HUES64 (cell line): ENCODE measurements at regions not wholly inside any gene's neighbourhood (a gene's known extent, or its start where the extent isn't known, plus 50 kb on each side); places are given as distances from the start of the nearest gene placed in this dataset.
A peak's percentile ranks its signal among the peaks of the same experiment; 100 is the strongest.

Experiments used
- H3K27ac ChIP-seq: 2 replicates; pipeline ENCODE4 v1.7.0; 2013; ENCODE audit warnings: low read depth, low read length, inconsistent platforms
- H3K27me3 ChIP-seq: 2 replicates; pipeline ENCODE4 v1.6.1; 2013; ENCODE audit warnings: mild to moderate bottlenecking, low read length; ENCODE audit not compliant: insufficient read depth
- H3K36me3 ChIP-seq: 2 replicates; pipeline ENCODE4 v1.6.1; 2013; ENCODE audit warnings: mild to moderate bottlenecking, low read length; ENCODE audit not compliant: insufficient read depth
- H3K4me1 ChIP-seq: 2 replicates; pipeline ENCODE4 v1.6.1; 2013; ENCODE audit warnings: mild to moderate bottlenecking, low read length, moderate library complexity; ENCODE audit not compliant: insufficient read depth
- H3K4me3 ChIP-seq: 2 replicates; pipeline ENCODE4 v1.5.1; 2013; ENCODE audit warnings: mild to moderate bottlenecking, low read length, moderate library complexity
- H3K9ac ChIP-seq: 2 replicates; pipeline ENCODE4 v1.6.1; 2013; ENCODE audit warnings: mild to moderate bottlenecking, low read depth, low read length
- H3K9me3 ChIP-seq: 2 replicates; pipeline ENCODE4 v1.6.1; 2013; ENCODE audit warnings: low read depth, low read length; ENCODE audit not compliant: insufficient read depth
- WGBS: fragments of 150-250, 120-280 bp; methylation state at CpG from one replicate; pipeline ENCODE4 v1.1.7; 2013; ENCODE audit warnings: missing lambda C conversion rate; 5-methylcytosine and 5-hydroxymethylcytosine counted together

DNA sequence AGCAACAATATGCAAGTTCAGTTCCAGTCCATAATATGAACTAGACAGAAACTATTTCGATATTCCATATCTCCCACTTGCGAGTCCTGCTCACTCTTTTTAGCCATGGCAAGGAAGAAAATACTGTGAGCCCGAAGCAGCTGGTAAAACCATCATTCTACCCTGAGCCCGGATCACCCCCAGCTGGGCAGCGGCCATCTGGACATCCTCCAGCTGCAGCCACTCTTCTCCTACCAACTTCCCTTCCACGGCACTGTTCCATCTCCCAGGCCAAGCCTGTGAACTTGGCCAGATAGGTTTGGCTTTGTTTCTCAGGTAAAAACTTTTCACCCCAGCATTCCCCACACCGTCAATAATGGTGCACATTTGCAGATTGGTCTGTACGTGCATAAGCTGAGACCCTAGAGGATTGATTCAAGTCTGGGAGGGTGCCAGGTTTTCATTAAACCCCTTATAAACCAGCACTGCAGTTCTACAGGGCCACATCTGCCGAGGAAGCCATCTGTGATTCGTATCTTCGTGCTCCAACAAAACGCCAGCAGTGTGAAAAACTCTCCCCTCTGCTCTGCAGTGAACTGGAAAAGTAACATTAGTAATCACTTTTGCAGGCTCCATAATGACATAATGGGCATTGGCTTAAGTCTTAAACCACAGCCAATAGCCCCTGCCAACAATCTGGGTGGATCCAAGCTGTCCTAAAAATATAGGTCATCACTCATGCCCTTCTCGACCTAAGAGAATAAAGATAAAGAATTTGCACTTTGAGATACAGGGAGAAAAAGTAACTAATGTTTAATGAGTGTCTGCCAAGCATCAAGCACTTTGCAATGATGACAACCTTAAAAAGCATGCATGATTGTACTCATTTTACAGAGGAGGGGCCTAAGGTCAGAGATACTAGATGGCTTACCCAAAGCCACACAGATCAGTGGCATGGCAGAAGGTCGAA lies 205.1 kb downstream of the PLPP3 start:
- no peak overlapping the region for H3K27ac ChIP-seq
- peaks cover 49% of the 10 kb centered on the region for H3K4me1 ChIP-seq
- no peak overlapping the region for H3K4me3 ChIP-seq
- WGBS = 92% methylated on average over 14 of the region's 14 CpGs
- H3K9me3 ChIP-seq = no peaks in the 10 kb centered on the region
- H3K9ac ChIP-seq = no peak overlapping the region
- H3K27me3 ChIP-seq = no peaks in the 10 kb centered on the region
- H3K36me3 ChIP-seq = no peaks in the 10 kb centered on the region

DNA sequence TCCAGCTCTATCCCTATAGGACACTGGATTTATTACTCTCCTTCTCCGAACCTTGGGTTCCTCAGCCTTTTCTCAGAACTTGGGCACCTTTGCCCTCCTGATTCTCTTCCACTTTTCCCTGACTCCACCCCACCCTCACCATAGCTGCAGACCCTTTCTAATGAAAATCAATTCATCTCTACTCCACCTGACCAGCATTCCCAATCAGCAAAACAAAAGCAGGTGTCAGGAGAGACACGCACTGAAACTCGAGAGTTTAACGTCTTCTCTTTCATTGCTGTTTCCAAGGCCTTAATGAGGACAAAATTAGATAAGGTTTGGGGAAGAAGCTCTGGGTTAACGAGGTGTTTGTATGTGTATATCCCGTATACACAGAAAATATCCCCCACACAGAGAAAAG lies 208.8 kb downstream of the PLPP3 start:
- H3K4me3 ChIP-seq = peak overlapping the region; percentile 2; the same call in 1 of the 2 replicates
- H3K9ac ChIP-seq = no peak overlapping the region
- H3K4me1 ChIP-seq = peaks cover 32% of the 10 kb centered on the region
- H3K27me3 ChIP-seq = no peaks in the 10 kb centered on the region
- no peaks in the 10 kb centered on the region for H3K9me3 ChIP-seq
- WGBS = 28% methylated on average over 4 of the region's 6 CpGs
- peak overlapping the region; percentile 48; the same call in 1 of the 2 replicates for H3K27ac ChIP-seq
- no peaks in the 10 kb centered on the region for H3K36me3 ChIP-seq

DNA sequence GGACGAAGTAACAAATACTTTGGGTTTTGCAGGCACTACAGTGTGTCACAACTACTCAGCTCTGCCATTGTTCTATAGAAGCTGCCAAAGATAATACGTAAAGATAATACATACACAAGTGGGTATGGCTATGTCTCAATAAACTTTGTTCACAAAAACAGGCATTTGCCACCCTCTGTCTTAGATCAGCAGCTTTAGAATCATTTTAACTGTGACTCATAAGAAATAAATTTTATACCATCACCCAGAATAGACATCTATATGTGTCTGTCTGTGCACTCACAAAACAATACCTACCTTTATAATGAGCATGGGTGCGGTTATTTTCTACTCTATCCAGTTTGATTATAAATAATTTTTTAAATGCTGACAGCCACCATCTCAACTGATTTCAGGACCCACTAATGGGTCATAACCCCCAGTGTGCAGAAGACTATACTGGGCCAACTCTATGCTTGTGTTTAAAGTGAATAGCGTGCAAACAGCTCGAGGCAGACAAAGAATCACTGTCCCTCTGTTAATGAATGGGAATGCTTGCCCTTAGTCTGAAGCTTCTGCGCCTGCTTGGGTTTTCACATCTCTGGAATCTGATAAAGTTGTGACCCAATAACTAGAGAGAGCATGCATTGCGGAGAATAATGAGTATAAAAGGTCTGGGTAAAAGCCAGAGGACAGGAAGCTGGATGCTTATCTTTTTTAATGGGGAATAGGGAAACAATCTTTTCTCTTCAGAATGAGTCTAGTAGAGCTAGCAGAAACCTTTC lies 216.2 kb downstream of the PLPP3 start:
- H3K36me3 ChIP-seq = no peaks in the 10 kb centered on the region
- H3K27me3 ChIP-seq = no peaks in the 10 kb centered on the region
- no peak overlapping the region for H3K4me3 ChIP-seq
- 95% methylated on average over 7 of the region's 7 CpGs for WGBS
- H3K4me1 ChIP-seq = no peaks in the 10 kb centered on the region
- H3K9me3 ChIP-seq = no peaks in the 10 kb centered on the region
- H3K9ac ChIP-seq = no peak overlapping the region
- H3K27ac ChIP-seq = no peak overlapping the region

DNA sequence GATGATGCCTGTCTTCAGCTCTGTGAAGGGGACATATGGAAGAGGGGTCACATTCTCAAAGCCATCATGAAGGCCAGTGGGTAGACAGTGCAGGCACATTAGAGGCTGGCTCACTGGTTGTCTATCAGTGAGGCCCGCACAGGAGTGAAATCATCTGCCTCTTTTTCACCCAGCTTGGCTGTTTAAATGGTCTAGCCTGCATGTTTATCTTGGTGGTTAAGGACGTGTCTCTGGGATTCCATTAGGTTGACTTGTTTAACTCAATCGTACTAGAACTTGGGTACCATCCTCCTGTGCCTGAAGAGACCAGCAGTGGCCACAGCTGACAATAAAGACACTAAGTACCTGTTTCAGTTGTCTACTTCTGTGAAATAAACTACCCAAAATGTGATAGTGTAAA lies 219.3 kb downstream of the PLPP3 start:
- H3K4me1 ChIP-seq = no peaks in the 10 kb centered on the region
- H3K27ac ChIP-seq = no peak overlapping the region
- no peaks in the 10 kb centered on the region for H3K9me3 ChIP-seq
- H3K36me3 ChIP-seq = no peaks in the 10 kb centered on the region
- H3K4me3 ChIP-seq = no peak overlapping the region
- 93% methylated on average over 3 of the region's 3 CpGs for WGBS
- no peak overlapping the region for H3K9ac ChIP-seq
- no peaks in the 10 kb centered on the region for H3K27me3 ChIP-seq

DNA sequence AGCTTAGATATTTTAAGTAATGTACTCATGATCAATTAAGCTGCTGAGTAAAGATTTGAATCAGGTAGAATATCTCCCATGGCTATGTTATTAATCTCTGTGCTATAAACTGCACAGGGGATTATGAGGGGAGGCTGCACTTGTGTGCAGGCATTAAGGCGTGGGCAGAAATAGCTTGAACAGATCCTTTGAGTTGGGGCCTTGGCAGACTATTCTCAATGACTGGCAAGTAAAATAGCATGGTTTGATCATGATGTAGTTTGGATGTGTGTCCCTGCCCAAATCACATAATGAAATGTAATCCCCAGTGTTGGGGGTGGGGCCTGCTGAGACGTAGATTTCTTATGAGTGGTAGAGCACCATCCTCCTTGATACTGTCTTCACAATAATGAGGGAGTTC lies 220.3 kb downstream of the PLPP3 start:
- Histone ChIP-seq H3K36me3 (no peaks in the 10 kb centered on the region), H3K9me3 (no peaks in the 10 kb centered on the region), H3K4me1 (no peaks in the 10 kb centered on the region), H3K27me3 (no peaks in the 10 kb centered on the region), H3K4me3 (no peak overlapping the region), H3K27ac (no peak overlapping the region), H3K9ac (no peak overlapping the region)
- WGBS = 93% methylated on average over 1 of the region's 2 CpGs

DNA sequence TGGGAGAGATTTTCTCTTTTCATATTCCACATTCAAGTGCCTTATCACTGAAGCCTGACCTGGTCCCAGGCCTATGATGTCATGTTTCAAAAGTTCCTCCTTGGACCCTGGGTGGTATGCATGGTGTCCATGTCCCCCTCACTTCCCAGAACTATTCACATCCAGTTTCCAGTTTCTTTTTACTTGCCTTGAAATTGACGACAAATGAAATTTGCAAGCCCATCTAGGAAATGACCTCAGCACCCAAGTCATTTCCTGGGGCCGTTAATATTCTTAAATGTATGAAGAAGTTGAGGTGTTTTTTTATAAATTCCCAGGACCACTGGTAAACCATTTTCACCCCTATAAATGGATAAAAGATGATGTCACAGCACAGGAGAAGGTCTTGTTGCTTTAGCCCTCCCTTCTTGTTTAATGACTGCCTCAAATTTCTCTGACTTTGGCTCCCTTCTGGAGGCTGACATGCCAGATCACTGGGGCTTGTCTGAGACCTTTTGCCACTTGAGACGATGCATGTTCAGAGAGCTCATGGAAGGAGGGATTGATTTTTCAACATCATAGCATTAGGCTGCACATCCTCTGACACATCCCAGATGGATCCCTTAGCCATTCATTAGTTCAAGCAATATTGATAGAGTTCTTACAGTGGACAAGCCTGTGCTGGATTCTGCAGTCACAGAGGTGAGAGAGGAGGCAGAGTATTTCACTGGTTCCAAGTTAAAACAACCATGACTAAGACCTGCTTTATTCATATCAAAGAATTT lies 221.3 kb downstream of the PLPP3 start:
- WGBS = 94% methylated on average over 3 of the region's 3 CpGs
- Histone ChIP-seq H3K27me3 (no peaks in the 10 kb centered on the region), H3K27ac (no peak overlapping the region), H3K4me3 (no peak overlapping the region), H3K9ac (no peak overlapping the region), H3K9me3 (no peaks in the 10 kb centered on the region), H3K4me1 (no peaks in the 10 kb centered on the region), H3K36me3 (no peaks in the 10 kb centered on the region)

DNA sequence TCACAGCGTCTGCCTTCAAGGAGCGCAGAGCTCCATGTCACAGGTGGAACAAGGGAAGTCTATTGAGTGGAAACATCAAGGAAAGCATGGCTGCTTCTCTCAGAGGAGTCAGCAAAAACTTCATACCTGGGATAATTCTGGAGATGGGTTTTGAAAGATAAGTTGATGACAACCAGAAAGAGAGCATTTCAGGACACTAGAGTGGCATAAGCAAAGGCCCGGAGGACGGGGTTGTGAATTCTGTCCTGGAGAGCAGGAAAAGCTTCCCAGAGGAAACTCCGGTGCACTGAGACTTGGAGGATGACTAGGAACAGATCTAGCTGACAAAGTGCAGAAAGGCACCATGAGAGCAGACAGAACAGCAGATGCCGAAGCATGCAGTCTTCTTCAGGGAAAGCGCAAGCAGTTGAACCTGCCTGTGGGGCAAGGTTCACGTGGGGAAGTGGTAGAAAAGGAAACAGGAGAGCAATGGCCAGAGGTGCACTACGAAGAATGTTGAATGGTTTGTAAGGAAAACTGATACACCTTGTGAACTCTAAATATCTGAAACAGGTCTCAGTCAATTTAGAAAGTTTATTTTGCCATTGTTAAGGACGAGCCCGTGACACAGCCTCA lies 222.9 kb downstream of the PLPP3 start:
- no peaks in the 10 kb centered on the region for H3K4me1 ChIP-seq
- 93% methylated on average over 11 of the region's 11 CpGs for WGBS
- no peak overlapping the region for H3K27ac ChIP-seq
- no peaks in the 10 kb centered on the region for H3K27me3 ChIP-seq
- H3K9me3 ChIP-seq = no peaks in the 10 kb centered on the region
- no peak overlapping the region for H3K4me3 ChIP-seq
- H3K36me3 ChIP-seq = no peaks in the 10 kb centered on the region
- no peak overlapping the region for H3K9ac ChIP-seq

DNA sequence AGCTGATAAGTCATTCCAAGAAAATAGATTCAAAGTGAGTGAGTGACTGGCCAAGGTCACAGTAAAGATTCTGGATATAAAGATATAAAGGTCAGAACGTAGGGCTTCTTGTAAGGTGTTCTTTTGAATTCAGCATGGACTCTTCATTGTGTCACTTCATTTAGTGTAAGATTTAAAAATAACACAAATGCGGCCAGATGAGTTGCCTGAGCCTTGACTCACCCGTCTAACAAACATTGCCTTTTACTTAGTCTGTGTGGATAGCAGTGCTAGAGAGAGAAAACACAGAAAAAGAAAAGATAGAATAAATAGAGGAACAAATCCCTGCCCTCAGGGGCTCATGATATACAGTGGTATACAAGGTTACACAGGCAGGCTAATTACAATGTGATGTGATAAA lies 223.4 kb downstream of the PLPP3 start:
- 89% methylated on average over 3 of the region's 3 CpGs for WGBS
- Histone ChIP-seq H3K9me3 (no peaks in the 10 kb centered on the region), H3K27ac (no peak overlapping the region), H3K36me3 (no peaks in the 10 kb centered on the region), H3K4me3 (no peak overlapping the region), H3K4me1 (no peaks in the 10 kb centered on the region), H3K9ac (no peak overlapping the region), H3K27me3 (no peaks in the 10 kb centered on the region)

DNA sequence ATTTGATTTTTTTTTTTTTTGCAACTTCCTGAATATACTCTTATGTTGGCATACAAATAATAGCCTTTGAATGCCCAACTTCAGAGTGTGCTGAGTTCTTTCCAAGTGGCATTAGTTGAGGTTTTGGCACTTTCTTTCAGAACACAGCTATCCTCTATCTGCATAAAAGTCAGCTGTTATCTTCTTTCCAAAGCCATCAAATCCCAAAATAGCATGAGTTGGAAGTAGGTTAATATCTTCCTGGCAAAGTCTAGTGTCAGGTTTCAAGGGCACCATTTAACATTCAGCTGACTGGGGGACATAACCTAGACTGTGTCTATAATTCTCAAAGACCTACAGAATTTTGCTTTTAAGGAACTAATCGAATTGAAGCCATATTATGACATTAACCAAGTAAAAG lies 223.9 kb downstream of the PLPP3 start:
- no peaks in the 10 kb centered on the region for H3K4me1 ChIP-seq
- H3K27ac ChIP-seq = no peak overlapping the region
- H3K27me3 ChIP-seq = no peaks in the 10 kb centered on the region
- no peak overlapping the region for H3K9ac ChIP-seq
- WGBS = 93% methylated on average over 1 of the region's 1 CpG
- H3K9me3 ChIP-seq = no peaks in the 10 kb centered on the region
- H3K36me3 ChIP-seq = no peaks in the 10 kb centered on the region
- no peak overlapping the region for H3K4me3 ChIP-seq

DNA sequence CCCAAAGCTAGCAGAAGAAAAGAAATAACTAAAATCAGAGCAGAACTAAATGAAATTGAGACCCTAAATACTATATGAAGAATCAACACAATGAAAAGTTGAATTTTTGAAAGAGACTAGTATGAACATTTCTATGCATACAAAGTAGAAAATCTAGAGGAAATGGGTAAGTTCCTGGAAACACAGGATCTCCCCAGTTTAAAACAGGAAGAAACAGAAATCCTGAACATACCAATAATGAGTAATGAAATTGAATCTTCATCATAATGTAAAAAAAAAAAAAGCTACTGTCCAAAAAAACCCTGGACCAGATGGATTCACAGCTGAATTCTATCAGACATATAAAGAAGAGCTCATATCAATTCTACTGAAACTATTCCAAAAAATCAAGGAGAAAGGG lies 233.5 kb downstream of the PLPP3 start:
- Histone ChIP-seq H3K27me3 (no peaks in the 10 kb centered on the region), H3K9me3 (no peaks in the 10 kb centered on the region), H3K4me1 (no peaks in the 10 kb centered on the region), H3K9ac (no peak overlapping the region), H3K4me3 (no peak overlapping the region), H3K27ac (no peak overlapping the region), H3K36me3 (no peaks in the 10 kb centered on the region)
